ENCODE measurements at regions not wholly inside any gene's neighbourhood (a gene's known extent, or its start where the extent isn't known, plus 50 kb on each side); places are given as distances from the start of the nearest gene placed in this dataset.

- no peak overlapping the region for H3K27ac ChIP-seq (ENCODE audit: low read depth, low read length)
- peak; percentile 7 for DNase-seq (ENCODE audit: low read depth, low spot score)
- POLR2A ChIA-PET, result no interaction called here
- H3K27me3 ChIP-seq (ENCODE audit: insufficient read depth, low read length), result peaks cover 3% of the 10 kb centered on the region; the same call in 1 of the 2 replicates
- H3K9me3 ChIP-seq (ENCODE audit: control insufficient read depth in 1 of 2, insufficient read depth in 1 of 2, low read depth in 1 of 2, low read length in 2 of 2), result no peaks in the 10 kb centered on the region
- H4K20me1 ChIP-seq (ENCODE audit: insufficient read depth), result no peaks in the 10 kb centered on the region
- TF ChIP-seq ZBTB33 (IDR thresholded peaks at IDR 0.05; ENCODE audit: extremely low read depth, insufficient replicate concordance, low read length) (no peak), ZFX (IDR thresholded peaks at IDR 0.05) (no peak), CBX3 (IDR thresholded peaks at IDR 0.05; ENCODE audit: low read depth) (no peak), CTCF (IDR thresholded peaks at IDR 0.05 in 2 of 3, conservative IDR thresholded peaks at IDR 0.05 in 1 of 3; ENCODE audit: borderline replicate concordance in 1 of 3, insufficient read depth in 1 of 3, low read depth in 2 of 3, low read length in 2 of 3) (peak; percentile 29 to 57 (median 54); a peak in 4 of 6 replicates), EGR1 (IDR thresholded peaks at IDR 0.05; ENCODE audit: low read depth) (no peak), POLR2A (IDR thresholded peaks at IDR 0.05; ENCODE audit: borderline replicate concordance, extremely low read depth, insufficient read depth, insufficient read length) (no peak), SIN3A (IDR thresholded peaks at IDR 0.05; ENCODE audit: low read depth) (no peak), RAD21 (IDR thresholded peaks at IDR 0.05; ENCODE audit: low read depth) (peak; percentile 52)
- H3K9me2 ChIP-seq (ENCODE audit: insufficient read depth), result no peaks in the 10 kb centered on the region
- RAD21 ChIA-PET (ENCODE audit: low non-redundant PET in 1 of 2, low total read pairs in 2 of 2, uncharacterized antibody in 2 of 2, unreplicated experiment in 2 of 2), result no interaction called here
- no peak overlapping the region for H2AFZ ChIP-seq (ENCODE audit: low read depth, low read length, poor library complexity, severe bottlenecking)
- H3K4me3 ChIP-seq (replicated peaks in 1 of 2; ENCODE audit: low read depth in 1 of 2, low read length in 2 of 2), result no peak overlapping the region
- H3K79me2 ChIP-seq (ENCODE audit: insufficient read depth, low read length), result no peaks in the 10 kb centered on the region
- CTCF ChIA-PET, result no interaction called here
- BruUV-seq (replicated peaks), result no TSS peak
- H3K4me1 ChIP-seq (ENCODE audit: control insufficient read depth in 1 of 2, insufficient read depth in 2 of 2, low read length in 2 of 2), result peaks cover 11 to 12% of the 10 kb centered on the region in 2 experiments; a peak in 3 of 4 replicates
- peak; percentile 69 for ATAC-seq
- H3K9ac ChIP-seq (ENCODE audit: low read length), result no peak overlapping the region
- intact Hi-C loops (cut with micrococcal nuclease), result loop anchor here (2.0 to 5.0 kb wide), 3 partner anchors 458 to 808 kb away; no protein-coding TSS in a partner anchor
- no peak overlapping the region for H3K4me2 ChIP-seq (ENCODE audit: low read length)
- no peaks in the 10 kb centered on the region for H3K36me3 ChIP-seq (ENCODE audit: control insufficient read depth in 1 of 2, insufficient read depth in 2 of 2, low read length in 2 of 2)
Observed at GRCh38 chr2:2843969-2844548, 513.0 kb upstream of the MYT1L start.

Data from HCT116 (cell line).